ENCODE measurements at regions not wholly inside any gene's neighbourhood (a gene's known extent, or its start where the extent isn't known, plus 50 kb on each side); places are given as distances from the start of the nearest gene placed in this dataset.

DNA sequence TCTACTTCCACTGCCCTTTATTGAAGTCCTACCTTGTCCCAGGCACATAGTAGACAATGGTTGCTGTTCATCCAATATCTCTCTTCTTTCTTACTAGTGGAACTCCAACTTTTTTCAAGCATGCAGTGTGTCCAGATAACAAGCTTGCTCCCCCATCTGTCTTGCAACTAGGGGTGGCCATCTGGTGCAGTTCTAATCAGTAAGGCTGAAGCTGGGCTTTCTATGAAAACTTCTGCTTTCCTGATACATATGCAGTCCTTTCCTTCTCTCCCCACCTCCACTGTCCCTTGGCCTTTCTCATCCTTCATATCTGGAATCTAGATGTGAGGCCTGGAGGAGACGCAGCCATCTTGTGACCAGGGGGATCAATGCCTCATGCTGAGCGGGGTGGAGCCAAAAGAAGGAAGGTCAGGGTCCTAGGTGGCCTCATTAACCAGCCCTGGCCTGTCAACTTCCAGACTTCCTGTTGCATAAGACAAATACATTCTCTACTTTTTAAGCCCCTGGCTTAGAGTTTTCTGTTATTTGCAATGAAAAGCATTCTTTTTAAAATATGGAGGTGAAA lies 59.6 kb upstream of the ZFP64 start:
- TF ChIP-seq REST (IDR thresholded peaks at IDR 0.05; ENCODE audit: insufficient read depth in 1 of 2, low read depth in 2 of 2, low read length in 1 of 2) (no peak), TCF7L2 (IDR thresholded peaks at IDR 0.05; ENCODE audit: low read depth, low read length) (no peak), SIN3A (IDR thresholded peaks at IDR 0.05; ENCODE audit: borderline replicate concordance, insufficient read depth, low read depth, low read length) (no peak), POLR2AphosphoS5 (IDR thresholded peaks at IDR 0.05; ENCODE audit: low read depth, low read length) (no peak)
- TF ChIP-seq, protein P1, sequence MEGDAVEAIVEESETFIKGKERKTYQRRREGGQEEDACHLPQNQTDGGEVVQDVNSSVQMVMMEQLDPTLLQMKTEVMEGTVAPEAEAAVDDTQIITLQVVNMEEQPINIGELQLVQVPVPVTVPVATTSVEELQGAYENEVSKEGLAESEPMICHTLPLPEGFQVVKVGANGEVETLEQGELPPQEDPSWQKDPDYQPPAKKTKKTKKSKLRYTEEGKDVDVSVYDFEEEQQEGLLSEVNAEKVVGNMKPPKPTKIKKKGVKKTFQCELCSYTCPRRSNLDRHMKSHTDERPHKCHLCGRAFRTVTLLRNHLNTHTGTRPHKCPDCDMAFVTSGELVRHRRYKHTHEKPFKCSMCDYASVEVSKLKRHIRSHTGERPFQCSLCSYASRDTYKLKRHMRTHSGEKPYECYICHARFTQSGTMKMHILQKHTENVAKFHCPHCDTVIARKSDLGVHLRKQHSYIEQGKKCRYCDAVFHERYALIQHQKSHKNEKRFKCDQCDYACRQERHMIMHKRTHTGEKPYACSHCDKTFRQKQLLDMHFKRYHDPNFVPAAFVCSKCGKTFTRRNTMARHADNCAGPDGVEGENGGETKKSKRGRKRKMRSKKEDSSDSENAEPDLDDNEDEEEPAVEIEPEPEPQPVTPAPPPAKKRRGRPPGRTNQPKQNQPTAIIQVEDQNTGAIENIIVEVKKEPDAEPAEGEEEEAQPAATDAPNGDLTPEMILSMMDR (IDR thresholded peaks at IDR 0.05) = no peak
- DNase-seq (ENCODE audit: low read depth, low spot score) (no peak), ATAC-seq (no peak)
- intact Hi-C loops (cut with micrococcal nuclease; ENCODE audit: unreplicated experiment) (no loop called here), in situ Hi-C loops (cut with HindIII; ENCODE audit: low pct_unique_long_range_greater_than_20kb, low sequenced_read_pairs) (no loop called here)
- no peaks in the 10 kb centered on the region for H3K9me3 ChIP-seq (ENCODE audit: control insufficient read depth, insufficient read depth, low read depth, low read length)
- no peaks in the 10 kb centered on the region for H3K4me1 ChIP-seq (ENCODE audit: control insufficient read depth, insufficient read depth, low read length)
- BruUV-seq (replicated peaks) = no TSS peak
- H3K27ac ChIP-seq (ENCODE audit: low read length) = no peak overlapping the region
- POLR2A ChIA-PET = no interaction called here
- H3K27me3 ChIP-seq (ENCODE audit: control insufficient read depth, insufficient read depth, low read length) = no peaks in the 10 kb centered on the region
- H3K36me3 ChIP-seq (ENCODE audit: control insufficient read depth, insufficient read depth, low read length) = no peaks in the 10 kb centered on the region
- CTCF ChIA-PET = no interaction called here
- H3K4me3 ChIP-seq (ENCODE audit: low read depth in 2 of 2, low read length in 2 of 2) = no peak overlapping the region

DNA sequence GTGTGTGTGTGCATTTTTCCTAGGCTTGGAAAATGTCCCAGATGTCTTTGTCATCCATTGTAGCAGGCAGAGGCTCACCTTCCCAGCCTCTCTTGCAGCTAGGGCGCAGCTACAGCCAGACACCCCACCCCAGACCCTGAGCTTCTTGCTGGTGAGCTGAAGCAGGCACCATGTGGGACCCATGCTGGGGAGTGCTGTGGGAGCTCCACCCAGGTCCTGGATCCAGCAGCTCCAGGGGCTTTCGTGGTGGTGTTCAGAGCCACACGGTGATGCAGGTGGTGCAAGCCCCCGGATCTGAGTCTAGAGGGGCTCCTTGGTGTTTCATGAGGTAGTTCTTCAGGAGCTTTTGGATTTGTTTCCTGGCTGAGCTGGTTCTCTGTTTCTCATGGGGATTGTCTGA lies 56.0 kb upstream of the ZFP64 start:
- in situ Hi-C loops (cut with HindIII; ENCODE audit: low pct_unique_long_range_greater_than_20kb, low sequenced_read_pairs) = no loop called here
- BruUV-seq (replicated peaks) = no TSS peak
- POLR2A ChIA-PET = no interaction called here

More for the DNA sequence above, 56.0 kb upstream of the ZFP64 start:
- no peak for DNase-seq (ENCODE audit: low read depth, low spot score)
- H3K36me3 ChIP-seq (ENCODE audit: control insufficient read depth, insufficient read depth, low read length) = no peaks in the 10 kb centered on the region
- no peak for TF ChIP-seq REST (IDR thresholded peaks at IDR 0.05; ENCODE audit: insufficient read depth in 1 of 2, low read depth in 2 of 2, low read length in 1 of 2)
- TF ChIP-seq, protein P1 (IDR thresholded peaks at IDR 0.05) = no peak
- TF ChIP-seq TCF7L2 (IDR thresholded peaks at IDR 0.05; ENCODE audit: low read depth, low read length) = no peak
- no peak for TF ChIP-seq POLR2AphosphoS5 (IDR thresholded peaks at IDR 0.05; ENCODE audit: low read depth, low read length)
- no peak for TF ChIP-seq SIN3A (IDR thresholded peaks at IDR 0.05; ENCODE audit: borderline replicate concordance, insufficient read depth, low read depth, low read length)
- H3K27ac ChIP-seq (ENCODE audit: low read length) = no peak overlapping the region
- H3K4me3 ChIP-seq (ENCODE audit: low read depth in 2 of 2, low read length in 2 of 2) = no peak overlapping the region
- H3K9me3 ChIP-seq (ENCODE audit: control insufficient read depth, insufficient read depth, low read depth, low read length) = no peaks in the 10 kb centered on the region
- intact Hi-C loops (cut with micrococcal nuclease; ENCODE audit: unreplicated experiment) = no loop called here
- no peak for ATAC-seq
- H3K27me3 ChIP-seq (ENCODE audit: control insufficient read depth, insufficient read depth, low read length) = no peaks in the 10 kb centered on the region
- H3K4me1 ChIP-seq (ENCODE audit: control insufficient read depth, insufficient read depth, low read length) = no peaks in the 10 kb centered on the region
- CTCF ChIA-PET = no interaction called here
